Suprapubic skin (tissue), 4 donors: ENCODE measurements at regions not wholly inside any gene's neighbourhood (a gene's known extent, or its start where the extent isn't known, plus 50 kb on each side); places are given as distances from the start of the nearest gene placed in this dataset.
"Not testable (repeated sequence)": the region's sequence is repeated elsewhere in the genome, so short reads cannot be mapped to it uniquely, and the experiment has no call there.

Source experiments
- DNase-seq, 2 donors: peaks; one replicate each; pipeline ENCODE4 v3.0.0-alpha.2; 2019; ENCODE audit warnings: low spot score in 2 of 2
- H3K27ac ChIP-seq: fragments of 200-600 bp; sonication (generic); one replicate; pipeline ENCODE4 v1.5.1; 2019
- H3K27me3 ChIP-seq: fragments of 200-600 bp; sonication (generic); one replicate; pipeline ENCODE4 v1.5.1; 2019
- H3K36me3 ChIP-seq: fragments of 200-600 bp; sonication (generic); one replicate; pipeline ENCODE4 v1.5.1; 2019
- H3K4me1 ChIP-seq: fragments of 200-600 bp; sonication (generic); one replicate; pipeline ENCODE4 v1.5.1; 2019
- H3K4me3 ChIP-seq: fragments of 200-600 bp; sonication (generic); one replicate; pipeline ENCODE4 v1.5.1; 2019; ENCODE audit warnings: mild to moderate bottlenecking
- H3K9me3 ChIP-seq: fragments of 200-600 bp; sonication (generic); one replicate; pipeline ENCODE4 v1.5.1; 2019
- EP300 ChIP-seq: sonication (generic); formaldehyde crosslinking; IDR thresholded peaks from one replicate; pipeline ENCODE4 v1.6.1; 2017; ENCODE audit warnings: antibody characterized with exemption
- POLR2A ChIP-seq, 2 donors: fragments of 450-650 bp; IDR thresholded peaks; one replicate each; pipeline ENCODE4 v1.6.1; 2017; ENCODE audit warnings: antibody characterized with exemption in 2 of 2, mild to moderate bottlenecking in 2 of 2, moderate library complexity in 2 of 2
- POLR2AphosphoS5 ChIP-seq, 3 donors: sonication (generic); formaldehyde crosslinking; IDR thresholded peaks; one replicate each; pipeline ENCODE4 v1.6.1; 2017; ENCODE audit warnings: antibody characterized with exemption in 3 of 3
- WGBS: methylation state at CpG from one replicate; pipeline ENCODE4 v1.1.5; 2018; 5-methylcytosine and 5-hydroxymethylcytosine counted together
- TF ChIP-seq, protein P1 (sequence below), 2 donors: fragments of 200-600 bp in 1 of 2; fragments of 450-650 bp in 1 of 2; sonication (generic) in 1 of 2; IDR thresholded peaks; one replicate each; pipeline ENCODE4 v1.5.1; 2016 to 2019; ENCODE audit warnings: antibody characterized with exemption in 2 of 2, mild to moderate bottlenecking in 1 of 2, moderate library complexity in 1 of 2

- H3K27ac ChIP-seq: no peak overlapping the region
- TF ChIP-seq POLR2AphosphoS5 (IDR thresholded peaks at IDR 0.05) (no peak), EP300 (no peak), POLR2A (IDR thresholded peaks at IDR 0.05) (no peak)
- TF ChIP-seq, protein P1, sequence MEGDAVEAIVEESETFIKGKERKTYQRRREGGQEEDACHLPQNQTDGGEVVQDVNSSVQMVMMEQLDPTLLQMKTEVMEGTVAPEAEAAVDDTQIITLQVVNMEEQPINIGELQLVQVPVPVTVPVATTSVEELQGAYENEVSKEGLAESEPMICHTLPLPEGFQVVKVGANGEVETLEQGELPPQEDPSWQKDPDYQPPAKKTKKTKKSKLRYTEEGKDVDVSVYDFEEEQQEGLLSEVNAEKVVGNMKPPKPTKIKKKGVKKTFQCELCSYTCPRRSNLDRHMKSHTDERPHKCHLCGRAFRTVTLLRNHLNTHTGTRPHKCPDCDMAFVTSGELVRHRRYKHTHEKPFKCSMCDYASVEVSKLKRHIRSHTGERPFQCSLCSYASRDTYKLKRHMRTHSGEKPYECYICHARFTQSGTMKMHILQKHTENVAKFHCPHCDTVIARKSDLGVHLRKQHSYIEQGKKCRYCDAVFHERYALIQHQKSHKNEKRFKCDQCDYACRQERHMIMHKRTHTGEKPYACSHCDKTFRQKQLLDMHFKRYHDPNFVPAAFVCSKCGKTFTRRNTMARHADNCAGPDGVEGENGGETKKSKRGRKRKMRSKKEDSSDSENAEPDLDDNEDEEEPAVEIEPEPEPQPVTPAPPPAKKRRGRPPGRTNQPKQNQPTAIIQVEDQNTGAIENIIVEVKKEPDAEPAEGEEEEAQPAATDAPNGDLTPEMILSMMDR (IDR thresholded peaks at IDR 0.05): no peak
- DNase-seq: no peak
- H3K4me1 ChIP-seq: no peaks in the 10 kb centered on the region
- no peak overlapping the region for H3K4me3 ChIP-seq
- H3K36me3 ChIP-seq: no peaks in the 10 kb centered on the region
- WGBS: 35% methylated on average over 2 of the region's 2 CpGs
- H3K27me3 ChIP-seq: no peaks in the 10 kb centered on the region
- no peaks in the 10 kb centered on the region for H3K9me3 ChIP-seq
Measured at GRCh38 chr10:21421016-21421415, 104.5 kb downstream of the SKIDA1 start.

- not testable (repeated sequence) for H3K27ac ChIP-seq, H3K4me1 ChIP-seq
- 86% methylated on average over 5 of the region's 5 CpGs for WGBS
Measured at GRCh38 chr10:21418981-21419576, 106.4 kb downstream of the SKIDA1 start.

GRCh38 chr10:21417172-21417712 lies 108.2 kb downstream of the SKIDA1 start:
- Histone ChIP-seq H3K27ac (no peak overlapping the region), H3K4me1 (no peaks in the 10 kb centered on the region), H3K4me3 (no peak overlapping the region), H3K36me3 (no peaks in the 10 kb centered on the region), H3K9me3 (no peaks in the 10 kb centered on the region), H3K27me3 (no peaks in the 10 kb centered on the region)
- DNase-seq: no peak
- WGBS: 88% methylated on average over 6 of the region's 6 CpGs
- TF ChIP-seq EP300 (no peak), POLR2A (IDR thresholded peaks at IDR 0.05) (no peak), POLR2AphosphoS5 (IDR thresholded peaks at IDR 0.05) (no peak)
- TF ChIP-seq, protein P1 (IDR thresholded peaks at IDR 0.05): no peak

More at GRCh38 chr10:21418981-21419576, 106.4 kb downstream of the SKIDA1 start:
- DNase-seq, H3K9me3 ChIP-seq, H3K27me3 ChIP-seq, H3K36me3 ChIP-seq, H3K4me3 ChIP-seq: not testable (repeated sequence)

- Histone ChIP-seq H3K27ac (no peak overlapping the region), H3K4me1 (no peaks in the 10 kb centered on the region), H3K9me3 (no peaks in the 10 kb centered on the region), H3K27me3 (no peaks in the 10 kb centered on the region), H3K36me3 (no peaks in the 10 kb centered on the region), H3K4me3 (no peak overlapping the region)
- TF ChIP-seq, protein P1 (IDR thresholded peaks at IDR 0.05): no peak
- no peak for TF ChIP-seq POLR2AphosphoS5 (IDR thresholded peaks at IDR 0.05)
- no peak for TF ChIP-seq POLR2A (IDR thresholded peaks at IDR 0.05)
- DNase-seq: no peak
- 67% methylated on average over 2 of the region's 2 CpGs for WGBS
Measured at GRCh38 chr10:21413680-21414079, 111.8 kb downstream of the SKIDA1 start.

GRCh38 chr10:21413268-21413667 lies 112.2 kb downstream of the SKIDA1 start:
- Histone ChIP-seq H3K27me3 (no peaks in the 10 kb centered on the region), H3K4me1 (no peaks in the 10 kb centered on the region), H3K36me3 (no peaks in the 10 kb centered on the region), H3K4me3 (no peak overlapping the region), H3K9me3 (no peaks in the 10 kb centered on the region), H3K27ac (no peak overlapping the region)
- WGBS: 81% methylated on average over 6 of the region's 6 CpGs
- DNase-seq: peak in 1 of 2 donors; percentile 4
- TF ChIP-seq POLR2A (IDR thresholded peaks at IDR 0.05) (no peak), EP300 (no peak), POLR2AphosphoS5 (IDR thresholded peaks at IDR 0.05) (no peak)
- TF ChIP-seq, protein P1 (IDR thresholded peaks at IDR 0.05): no peak
